ENCODE measurements at regions not wholly inside any gene's neighbourhood (a gene's known extent, or its start where the extent isn't known, plus 50 kb on each side); places are given as distances from the start of the nearest gene placed in this dataset.
"Not testable (repeated sequence)": the region's sequence is repeated elsewhere in the genome, so short reads cannot be mapped to it uniquely, and the experiment has no call there.

DNA sequence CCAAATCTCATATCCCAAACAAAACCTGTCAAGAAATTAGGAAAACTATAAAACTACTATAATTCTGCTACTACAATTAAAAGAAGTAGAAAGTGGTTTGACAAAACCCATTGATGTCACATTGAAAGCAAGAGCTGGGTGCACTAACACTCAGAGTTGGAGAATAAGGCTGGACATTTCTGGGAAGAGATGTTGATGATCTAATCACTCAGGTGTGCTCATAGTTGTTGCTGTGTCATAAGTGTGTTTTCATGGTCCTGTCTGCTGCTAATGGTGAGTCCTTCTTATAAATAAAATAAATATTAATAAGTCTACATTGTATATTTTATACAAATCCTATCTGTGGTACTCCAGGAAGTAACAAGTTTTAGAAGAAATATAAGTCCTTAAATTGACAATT, 168.2 kb upstream of the LRP1B start:
- Histone ChIP-seq H3K9me3 (ENCODE audit: control insufficient read depth, low read length) (no peaks in the 10 kb centered on the region), H3K36me3 (ENCODE audit: control insufficient read depth in 1 of 2, insufficient read depth in 2 of 2, low read length in 1 of 2) (no peaks in the 10 kb centered on the region), H3K4me1 (ENCODE audit: control insufficient read depth in 1 of 2, insufficient read depth in 2 of 2, low read length in 2 of 2) (no peaks in the 10 kb centered on the region), H3K27ac (ENCODE audit: low read depth in 1 of 2, low read length in 2 of 2) (no peak overlapping the region), H3K4me3 (ENCODE audit: low read length in 2 of 2) (no peak overlapping the region), H3K27me3 (ENCODE audit: control insufficient read depth in 1 of 2, insufficient read depth in 2 of 2, low read length in 1 of 2) (no peaks in the 10 kb centered on the region)
- DNase-seq (no peak), ATAC-seq (ENCODE audit: low FRiP score) (no peak)
- intact Hi-C loops (cut with DNase I), result no loop called here

DNA sequence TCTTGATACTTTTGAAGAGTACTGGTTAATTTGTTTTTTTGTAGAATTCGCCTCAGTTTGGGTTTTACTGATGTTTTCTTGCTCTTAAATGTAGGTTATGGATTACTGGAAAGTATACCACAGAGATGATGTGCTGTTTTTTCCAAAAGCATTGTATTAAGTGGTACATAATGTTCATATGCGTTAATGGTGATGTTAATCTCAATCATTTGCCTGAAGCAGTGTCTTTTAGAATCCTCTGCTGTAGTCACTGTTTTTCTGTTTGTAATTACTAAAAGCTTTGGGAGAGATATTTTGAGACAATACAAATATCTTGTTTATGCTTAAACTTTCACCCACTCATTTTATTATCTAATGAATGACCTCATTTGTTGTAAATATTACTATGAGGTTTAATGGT, 163.4 kb upstream of the LRP1B start:
- WGBS, 2 donors, result 82 to 84% methylated on average over 2 of the region's 2 CpGs
- no peaks in the 10 kb centered on the region for H3K9me3 ChIP-seq (ENCODE audit: control insufficient read depth, low read length)
- DNase-seq, result no peak
- intact Hi-C loops (cut with DNase I), result no loop called here
- H3K27ac ChIP-seq (ENCODE audit: low read depth in 1 of 2, low read length in 2 of 2), result no peak overlapping the region
- no peaks in the 10 kb centered on the region for H3K36me3 ChIP-seq (ENCODE audit: control insufficient read depth in 1 of 2, insufficient read depth in 2 of 2, low read length in 1 of 2)
- ATAC-seq (ENCODE audit: low FRiP score), result no peak
- H3K4me1 ChIP-seq (ENCODE audit: control insufficient read depth in 1 of 2, insufficient read depth in 2 of 2, low read length in 2 of 2), result no peaks in the 10 kb centered on the region
- no peaks in the 10 kb centered on the region for H3K27me3 ChIP-seq (ENCODE audit: control insufficient read depth in 1 of 2, insufficient read depth in 2 of 2, low read length in 1 of 2)
- no peak overlapping the region for H3K4me3 ChIP-seq (ENCODE audit: low read length in 2 of 2)

DNA sequence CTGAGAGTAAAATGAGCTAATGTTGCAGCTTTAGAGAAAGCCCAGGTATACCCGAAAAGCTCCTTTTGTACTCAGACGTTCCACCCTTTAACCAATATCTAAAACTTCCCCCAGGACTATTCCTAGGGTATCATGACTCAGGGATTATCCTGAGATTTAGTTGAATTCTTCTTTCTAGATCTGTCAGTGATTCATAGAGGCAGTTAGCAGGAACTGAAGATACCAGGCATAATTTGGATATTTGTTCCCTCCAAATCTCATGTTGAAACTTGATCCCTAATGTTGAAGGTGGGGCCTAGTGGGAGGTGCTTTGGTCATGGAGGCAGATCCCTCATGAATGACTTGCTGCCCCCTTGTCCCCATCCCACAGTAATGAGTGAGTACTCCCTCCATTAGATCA, 161.2 kb upstream of the LRP1B start:
- H3K4me3 ChIP-seq (ENCODE audit: low read length in 2 of 2), result no peak overlapping the region
- no peak for DNase-seq
- H3K4me1 ChIP-seq (ENCODE audit: control insufficient read depth in 1 of 2, insufficient read depth in 2 of 2, low read length in 2 of 2), result no peaks in the 10 kb centered on the region
- no peaks in the 10 kb centered on the region for H3K36me3 ChIP-seq (ENCODE audit: control insufficient read depth in 1 of 2, insufficient read depth in 2 of 2, low read length in 1 of 2)
- intact Hi-C loops (cut with DNase I), result no loop called here
- H3K27me3 ChIP-seq (ENCODE audit: control insufficient read depth in 1 of 2, insufficient read depth in 2 of 2, low read length in 1 of 2), result no peaks in the 10 kb centered on the region
- ATAC-seq (ENCODE audit: low FRiP score), result no peak
- no peaks in the 10 kb centered on the region for H3K9me3 ChIP-seq (ENCODE audit: control insufficient read depth, low read length)
- no peak overlapping the region for H3K27ac ChIP-seq (ENCODE audit: low read depth in 1 of 2, low read length in 2 of 2)
- 63 to 69% methylated on average over 2 of the region's 2 CpGs for WGBS, 2 donors

DNA sequence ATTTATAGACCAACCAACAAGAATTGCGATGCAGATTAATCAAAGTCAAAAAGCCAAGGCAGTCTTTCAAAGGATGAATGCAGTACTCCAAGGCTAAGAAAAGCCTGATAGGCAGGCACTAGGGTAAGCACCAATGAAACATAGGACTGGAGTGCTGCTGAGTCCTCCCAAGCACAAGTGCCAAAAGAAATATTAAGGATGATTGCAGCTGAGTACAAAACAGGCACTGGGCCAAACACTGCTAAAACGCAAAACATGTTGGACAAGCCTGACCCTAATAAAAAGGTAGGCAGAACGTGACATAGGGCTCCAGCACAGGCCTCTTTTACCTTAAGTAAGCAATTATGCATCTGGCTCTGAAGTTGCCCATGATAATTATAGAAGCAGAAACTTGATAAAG, 160.1 kb upstream of the LRP1B start:
- Histone ChIP-seq H3K9me3 (ENCODE audit: control insufficient read depth, low read length) (peaks cover 1% of the 10 kb centered on the region), H3K27me3 (ENCODE audit: control insufficient read depth in 1 of 2, insufficient read depth in 2 of 2, low read length in 1 of 2) (no peaks in the 10 kb centered on the region), H3K36me3 (ENCODE audit: control insufficient read depth in 1 of 2, insufficient read depth in 2 of 2, low read length in 1 of 2) (no peaks in the 10 kb centered on the region), H3K27ac (ENCODE audit: low read depth in 1 of 2, low read length in 2 of 2) (no peak overlapping the region), H3K4me3 (ENCODE audit: low read length in 2 of 2) (no peak overlapping the region), H3K4me1 (ENCODE audit: control insufficient read depth in 1 of 2, insufficient read depth in 2 of 2, low read length in 2 of 2) (no peaks in the 10 kb centered on the region)
- intact Hi-C loops (cut with DNase I), result no loop called here
- ATAC-seq (ENCODE audit: low FRiP score), result no peak
- WGBS, 2 donors, result 7 to 8% methylated on average over 3 of the region's 3 CpGs
- no peak for DNase-seq

DNA sequence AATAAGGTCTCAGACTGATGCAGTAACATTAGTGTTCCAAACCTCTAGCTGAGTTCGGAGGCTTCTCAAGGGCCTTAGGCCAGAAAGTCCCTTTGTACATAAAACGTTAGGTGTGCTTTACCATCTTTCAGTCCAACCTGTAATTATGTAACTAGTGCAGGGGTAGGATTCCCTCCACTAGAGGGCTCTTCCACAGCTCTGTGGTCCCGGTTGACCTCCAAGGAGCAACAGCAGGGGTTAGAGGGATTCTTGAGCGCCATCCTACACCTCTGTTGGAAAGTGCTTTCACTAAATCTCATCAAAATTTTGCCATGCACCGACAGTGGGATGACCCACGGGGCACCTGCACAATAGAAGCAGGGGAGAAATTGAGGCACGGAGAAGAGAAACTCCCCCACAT, 155.8 kb upstream of the LRP1B start:
- ATAC-seq (ENCODE audit: low FRiP score) (no peak), DNase-seq (no peak)
- no peaks in the 10 kb centered on the region for H3K4me1 ChIP-seq (ENCODE audit: control insufficient read depth in 1 of 2, insufficient read depth in 2 of 2, low read length in 2 of 2)
- peaks cover 1% of the 10 kb centered on the region for H3K9me3 ChIP-seq (ENCODE audit: control insufficient read depth, low read length)
- H3K27me3 ChIP-seq (ENCODE audit: control insufficient read depth in 1 of 2, insufficient read depth in 2 of 2, low read length in 1 of 2), result no peaks in the 10 kb centered on the region
- H3K27ac ChIP-seq (ENCODE audit: low read depth in 1 of 2, low read length in 2 of 2), result no peak overlapping the region
- intact Hi-C loops (cut with DNase I), result no loop called here
- 48 to 51% methylated on average over 7 of the region's 7 CpGs for WGBS, 2 donors
- no peaks in the 10 kb centered on the region for H3K36me3 ChIP-seq (ENCODE audit: control insufficient read depth in 1 of 2, insufficient read depth in 2 of 2, low read length in 1 of 2)
- no peak overlapping the region for H3K4me3 ChIP-seq (ENCODE audit: low read length in 2 of 2)

DNA sequence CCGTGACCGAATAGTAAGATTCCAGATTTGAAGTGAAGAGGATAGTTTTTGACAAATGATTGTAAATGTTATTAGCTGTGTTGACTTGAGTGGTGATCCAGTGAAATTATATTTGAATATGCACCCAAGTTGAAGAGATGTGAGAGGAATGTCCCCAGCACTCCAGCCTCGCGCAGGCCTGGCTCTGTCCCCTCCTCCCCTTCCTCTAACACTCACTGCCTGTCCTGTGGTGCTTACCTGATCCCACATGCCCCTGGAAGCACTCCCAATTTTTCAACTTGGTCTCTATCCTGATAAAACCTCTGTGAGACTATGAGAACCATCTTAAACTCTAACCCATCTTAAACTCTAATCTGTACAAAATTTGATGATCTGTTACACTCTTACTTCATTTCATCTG, 154.7 kb upstream of the LRP1B start:
- Histone ChIP-seq H3K27me3 (ENCODE audit: control insufficient read depth in 1 of 2, insufficient read depth in 2 of 2, low read length in 1 of 2) (no peaks in the 10 kb centered on the region), H3K27ac (ENCODE audit: low read depth in 1 of 2, low read length in 2 of 2) (no peak overlapping the region), H3K36me3 (ENCODE audit: control insufficient read depth in 1 of 2, insufficient read depth in 2 of 2, low read length in 1 of 2) (no peaks in the 10 kb centered on the region), H3K4me1 (ENCODE audit: control insufficient read depth in 1 of 2, insufficient read depth in 2 of 2, low read length in 2 of 2) (no peaks in the 10 kb centered on the region), H3K9me3 (ENCODE audit: control insufficient read depth, low read length) (peaks cover 1% of the 10 kb centered on the region), H3K4me3 (ENCODE audit: low read length in 2 of 2) (no peak overlapping the region)
- ATAC-seq (ENCODE audit: low FRiP score), result no peak
- intact Hi-C loops (cut with DNase I), result no loop called here
- DNase-seq, result no peak
- WGBS, 2 donors, result 76 to 87% methylated on average over 4 of the region's 4 CpGs

DNA sequence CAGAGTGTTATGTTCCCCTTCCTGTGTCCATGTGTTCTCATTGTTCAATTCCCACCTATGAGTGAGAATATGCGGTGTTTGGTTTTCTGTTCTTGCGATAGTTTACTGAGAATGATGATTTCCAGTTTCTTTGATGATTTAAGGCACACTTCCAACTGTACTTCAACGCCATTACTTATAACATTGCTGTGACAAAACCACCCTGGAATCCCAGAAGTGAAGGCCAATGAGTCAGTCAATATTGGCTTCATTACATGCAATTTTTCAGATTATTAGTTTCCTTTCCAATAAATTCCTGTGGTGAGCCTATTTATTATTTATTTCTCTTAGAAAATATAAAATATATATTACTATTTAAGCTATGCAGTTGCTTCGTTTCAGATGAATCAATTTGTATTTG, 153.5 kb upstream of the LRP1B start:
- H3K4me3 ChIP-seq (ENCODE audit: low read length in 2 of 2); H3K36me3 ChIP-seq (ENCODE audit: control insufficient read depth in 1 of 2, insufficient read depth in 2 of 2, low read length in 1 of 2); H3K27ac ChIP-seq (ENCODE audit: low read depth in 1 of 2, low read length in 2 of 2); H3K27me3 ChIP-seq (ENCODE audit: control insufficient read depth in 1 of 2, insufficient read depth in 2 of 2, low read length in 1 of 2); ATAC-seq (ENCODE audit: low FRiP score); DNase-seq; H3K9me3 ChIP-seq (ENCODE audit: control insufficient read depth, low read length); H3K4me1 ChIP-seq (ENCODE audit: control insufficient read depth in 1 of 2, insufficient read depth in 2 of 2, low read length in 2 of 2); intact Hi-C loops (cut with DNase I): not testable (repeated sequence)
- 68 to 81% methylated on average over 4 of the region's 4 CpGs for WGBS, 2 donors

DNA sequence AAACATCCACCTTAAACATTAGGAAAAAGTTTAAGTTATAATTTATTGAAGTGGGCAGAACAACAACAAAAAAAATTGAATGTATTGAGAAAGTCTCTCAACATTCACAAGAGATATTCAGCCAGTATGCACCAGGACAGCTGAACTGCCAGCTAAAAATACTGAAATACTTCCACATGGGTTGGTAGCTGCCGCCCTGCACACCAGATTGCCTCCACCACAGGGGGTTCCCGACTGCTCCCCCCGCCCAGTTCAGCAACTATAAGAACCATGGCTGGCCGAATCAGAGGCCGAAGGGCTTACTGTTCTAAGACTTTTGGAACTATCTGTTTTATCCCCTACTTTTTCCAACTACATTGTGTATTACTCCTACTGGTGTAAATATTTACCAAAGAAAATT, 150.0 kb upstream of the LRP1B start:
- WGBS, 2 donors, result 77 to 80% methylated on average over 5 of the region's 5 CpGs
- no peaks in the 10 kb centered on the region for H3K4me1 ChIP-seq (ENCODE audit: control insufficient read depth in 1 of 2, insufficient read depth in 2 of 2, low read length in 2 of 2)
- intact Hi-C loops (cut with DNase I), result no loop called here
- no peaks in the 10 kb centered on the region for H3K36me3 ChIP-seq (ENCODE audit: control insufficient read depth in 1 of 2, insufficient read depth in 2 of 2, low read length in 1 of 2)
- no peak overlapping the region for H3K4me3 ChIP-seq (ENCODE audit: low read length in 2 of 2)
- DNase-seq (no peak), ATAC-seq (ENCODE audit: low FRiP score) (no peak)
- no peak overlapping the region for H3K27ac ChIP-seq (ENCODE audit: low read depth in 1 of 2, low read length in 2 of 2)
- H3K27me3 ChIP-seq (ENCODE audit: control insufficient read depth in 1 of 2, insufficient read depth in 2 of 2, low read length in 1 of 2), result no peaks in the 10 kb centered on the region
- no peaks in the 10 kb centered on the region for H3K9me3 ChIP-seq (ENCODE audit: control insufficient read depth, low read length)

DNA sequence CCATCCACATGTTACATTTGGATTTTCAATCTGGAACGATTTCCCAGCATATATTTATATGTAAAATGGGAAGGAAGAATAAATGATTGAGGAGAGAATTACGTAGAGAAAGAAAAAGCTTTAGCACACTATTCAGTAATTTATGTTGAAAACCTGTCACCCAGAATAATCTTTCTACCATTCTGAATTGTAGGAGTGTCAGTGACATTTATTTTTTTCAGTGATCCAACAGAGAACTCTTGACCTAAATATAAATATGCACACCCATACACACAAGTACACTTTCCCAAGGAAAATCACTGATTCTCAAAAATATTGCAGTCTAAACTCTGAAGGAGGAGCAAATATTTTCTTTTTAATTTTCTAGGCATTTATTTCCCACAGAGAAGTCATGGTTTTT, 140.2 kb upstream of the LRP1B start:
- H3K27ac ChIP-seq (ENCODE audit: low read depth in 1 of 2, low read length in 2 of 2), result no peak overlapping the region
- no peaks in the 10 kb centered on the region for H3K9me3 ChIP-seq (ENCODE audit: control insufficient read depth, low read length)
- H3K36me3 ChIP-seq (ENCODE audit: control insufficient read depth in 1 of 2, insufficient read depth in 2 of 2, low read length in 1 of 2), result no peaks in the 10 kb centered on the region
- H3K27me3 ChIP-seq (ENCODE audit: control insufficient read depth in 1 of 2, insufficient read depth in 2 of 2, low read length in 1 of 2), result no peaks in the 10 kb centered on the region
- H3K4me3 ChIP-seq (ENCODE audit: low read length in 2 of 2), result no peak overlapping the region
- no peaks in the 10 kb centered on the region for H3K4me1 ChIP-seq (ENCODE audit: control insufficient read depth in 1 of 2, insufficient read depth in 2 of 2, low read length in 2 of 2)
- ATAC-seq (ENCODE audit: low FRiP score), result no peak
- DNase-seq, result no peak
- 44 to 47% methylated on average over 2 of the region's 2 CpGs for WGBS, 2 donors
- intact Hi-C loops (cut with DNase I), result no loop called here

DNA sequence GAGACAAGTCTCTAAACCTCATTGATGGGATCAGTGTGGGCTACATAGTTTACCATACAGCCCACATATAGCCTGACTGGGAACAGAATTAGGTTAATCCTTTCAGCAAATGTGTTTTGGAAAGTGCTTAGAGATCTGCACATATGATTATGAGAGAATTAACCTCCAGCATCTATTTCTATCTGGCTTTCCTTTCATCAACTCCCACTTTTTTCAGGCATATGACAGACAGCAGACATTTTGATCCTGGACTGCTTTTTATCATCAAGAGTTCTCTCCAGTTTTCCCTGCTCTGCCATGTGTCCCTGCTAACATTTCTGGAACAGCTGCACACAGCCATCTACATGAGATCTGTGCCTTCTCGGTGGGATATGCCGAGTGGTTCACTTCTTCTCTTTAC, 139.5 kb upstream of the LRP1B start:
- H3K4me1 ChIP-seq (ENCODE audit: control insufficient read depth in 1 of 2, insufficient read depth in 2 of 2, low read length in 2 of 2), result no peaks in the 10 kb centered on the region
- H3K27ac ChIP-seq (ENCODE audit: low read depth in 1 of 2, low read length in 2 of 2), result no peak overlapping the region
- ATAC-seq (ENCODE audit: low FRiP score) (no peak), DNase-seq (no peak)
- no peaks in the 10 kb centered on the region for H3K36me3 ChIP-seq (ENCODE audit: control insufficient read depth in 1 of 2, insufficient read depth in 2 of 2, low read length in 1 of 2)
- H3K27me3 ChIP-seq (ENCODE audit: control insufficient read depth in 1 of 2, insufficient read depth in 2 of 2, low read length in 1 of 2), result no peaks in the 10 kb centered on the region
- intact Hi-C loops (cut with DNase I), result no loop called here
- WGBS, 2 donors, result 65 to 87% methylated on average over 2 of the region's 2 CpGs
- H3K4me3 ChIP-seq (ENCODE audit: low read length in 2 of 2), result no peak overlapping the region
- H3K9me3 ChIP-seq (ENCODE audit: control insufficient read depth, low read length), result no peaks in the 10 kb centered on the region

Data from aorta (tissue), 5 donors.